Endothelial cell (in vitro differentiated cells): ENCODE measurements at regions not wholly inside any gene's neighbourhood (a gene's known extent, or its start where the extent isn't known, plus 50 kb on each side); places are given as distances from the start of the nearest gene placed in this dataset.

Experiments used
- DNase-seq: peaks from one replicate; pipeline ENCODE4 v3.0.0; 2021; ENCODE audit warnings: low spot score
- H3K27ac Mint-ChIP-seq: one replicate; pipeline ENCODE4 v1.8.0; 2021; ENCODE audit warnings: mixed read lengths, inconsistent platforms; ENCODE audit not compliant: unreplicated experiment
- H3K27me3 Mint-ChIP-seq: one replicate; pipeline ENCODE4 v1.8.0; 2021; ENCODE audit warnings: mild to moderate bottlenecking, moderate library complexity, mixed read lengths, inconsistent platforms; ENCODE audit not compliant: unreplicated experiment
- H3K36me3 Mint-ChIP-seq: one replicate; pipeline ENCODE4 v1.8.0; 2021; ENCODE audit warnings: mild to moderate bottlenecking, low read depth, mixed read lengths, inconsistent platforms; ENCODE audit not compliant: unreplicated experiment
- H3K4me1 Mint-ChIP-seq: one replicate; pipeline ENCODE4 v1.8.0; 2021; ENCODE audit warnings: mild to moderate bottlenecking, mixed read lengths, inconsistent platforms; ENCODE audit not compliant: unreplicated experiment
- H3K4me3 Mint-ChIP-seq: one replicate; pipeline ENCODE4 v1.8.0; 2021; ENCODE audit warnings: mild to moderate bottlenecking, mixed read lengths, inconsistent platforms; ENCODE audit not compliant: unreplicated experiment
- H3K9me3 Mint-ChIP-seq: one replicate; pipeline ENCODE4 v1.8.0; 2021; ENCODE audit warnings: mixed read lengths, inconsistent platforms; ENCODE audit not compliant: unreplicated experiment
- CTCF ChIP-seq: fragments of 200-600 bp; sonication (generic); IDR thresholded peaks from one replicate; pipeline ENCODE4 v1.5.0; 2021; ENCODE audit warnings: antibody characterized with exemption; ENCODE audit not compliant: unreplicated experiment

GRCh38 chr18:39487932-39488331 is 1922.3 kb upstream of the CELF4 start:
- no peak overlapping the region for H3K4me3 Mint-ChIP-seq
- H3K4me1 Mint-ChIP-seq = no peaks in the 10 kb centered on the region
- no peaks in the 10 kb centered on the region for H3K36me3 Mint-ChIP-seq
- H3K27ac Mint-ChIP-seq = no peak overlapping the region
- TF ChIP-seq CTCF = no peak
- H3K9me3 Mint-ChIP-seq = no peaks in the 10 kb centered on the region
- no peaks in the 10 kb centered on the region for H3K27me3 Mint-ChIP-seq
- DNase-seq = no peak

DNA sequence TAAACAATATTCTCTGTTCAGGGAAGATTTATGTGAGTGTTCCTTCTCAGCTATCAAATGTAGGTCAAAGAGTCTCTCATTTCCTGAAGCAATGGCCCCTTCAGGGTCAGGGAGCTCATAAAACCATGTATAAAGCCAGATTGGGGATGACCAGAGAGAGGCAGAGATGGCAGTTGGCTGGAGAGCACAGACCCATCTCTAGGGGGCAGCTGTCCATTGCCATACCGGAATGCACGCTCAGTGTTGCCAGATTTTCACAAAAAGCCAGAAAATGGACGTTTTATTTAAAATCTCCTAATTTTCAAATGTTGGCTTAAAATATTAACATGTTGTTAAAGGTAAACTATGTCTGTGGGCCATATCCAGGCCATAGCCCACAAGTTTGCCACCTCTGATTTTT is 1920.7 kb upstream of the CELF4 start:
- Mint-ChIP-seq H3K36me3 (no peaks in the 10 kb centered on the region), H3K9me3 (no peaks in the 10 kb centered on the region), H3K27ac (no peak overlapping the region), H3K4me1 (no peaks in the 10 kb centered on the region), H3K4me3 (no peak overlapping the region), H3K27me3 (no peaks in the 10 kb centered on the region)
- TF ChIP-seq CTCF = no peak
- DNase-seq = no peak

DNA sequence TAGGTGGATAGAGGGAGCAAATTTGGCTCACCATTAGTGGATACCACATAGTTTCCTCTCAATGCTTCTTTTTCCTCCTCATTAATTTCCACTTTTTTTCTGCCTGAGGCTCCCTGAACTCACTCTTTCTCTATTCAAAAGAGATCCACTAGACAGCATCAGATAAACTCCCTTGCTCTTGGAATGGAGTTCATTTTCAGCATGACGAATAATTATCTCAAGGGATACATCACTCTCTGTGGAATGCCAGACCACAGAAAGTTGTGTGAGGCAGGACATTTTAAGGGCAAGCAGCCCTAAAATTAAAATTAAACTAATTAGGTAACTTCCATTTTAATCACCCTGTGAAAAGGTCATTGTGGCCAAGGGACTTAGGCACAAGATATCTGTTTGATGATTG is 1920.1 kb upstream of the CELF4 start:
- no peak for TF ChIP-seq CTCF
- no peak overlapping the region for H3K27ac Mint-ChIP-seq
- H3K27me3 Mint-ChIP-seq = no peaks in the 10 kb centered on the region
- no peaks in the 10 kb centered on the region for H3K36me3 Mint-ChIP-seq
- no peaks in the 10 kb centered on the region for H3K4me1 Mint-ChIP-seq
- no peak overlapping the region for H3K4me3 Mint-ChIP-seq
- DNase-seq = no peak
- H3K9me3 Mint-ChIP-seq = no peaks in the 10 kb centered on the region

- Mint-ChIP-seq H3K4me3 (no peak overlapping the region), H3K4me1 (no peaks in the 10 kb centered on the region), H3K36me3 (no peaks in the 10 kb centered on the region), H3K27ac (no peak overlapping the region), H3K27me3 (peaks cover 2% of the 10 kb centered on the region), H3K9me3 (no peaks in the 10 kb centered on the region)
- no peak for TF ChIP-seq CTCF
- no peak for DNase-seq
Observed at GRCh38 chr18:39481281-39481680, 1915.7 kb upstream of the CELF4 start.

- Mint-ChIP-seq H3K4me1 (no peaks in the 10 kb centered on the region), H3K9me3 (no peaks in the 10 kb centered on the region), H3K27ac (no peak overlapping the region), H3K36me3 (no peaks in the 10 kb centered on the region), H3K27me3 (peaks cover 2% of the 10 kb centered on the region), H3K4me3 (no peak overlapping the region)
- no peak for DNase-seq
- TF ChIP-seq CTCF = no peak
Observed at GRCh38 chr18:39480494-39481195, 1915.0 kb upstream of the CELF4 start.
